Prostate gland (tissue), 2 donors: ENCODE measurements at regions not wholly inside any gene's neighbourhood (a gene's known extent, or its start where the extent isn't known, plus 50 kb on each side); places are given as distances from the start of the nearest gene placed in this dataset.

Experiments
- POLR2A ChIP-seq: fragments of 450-650 bp; IDR thresholded peaks from one replicate; pipeline ENCODE4 v1.6.1; 2016; ENCODE audit warnings: antibody characterized with exemption, mild to moderate bottlenecking
- TF ChIP-seq, protein P1 (sequence below), 4 experiments: fragments of 200-600 bp in 2 of 4; fragments of 450-650 bp in 2 of 4; sonication (generic) in 2 of 4; IDR thresholded peaks; 1 replicate in 3 of 4; 2 replicates in 1 of 4; pipeline ENCODE4 v1.5.1; 2016 to 2019; ENCODE audit warnings: antibody characterized with exemption in 4 of 4, mild to moderate bottlenecking in 2 of 4, moderate library complexity in 2 of 4

DNA sequence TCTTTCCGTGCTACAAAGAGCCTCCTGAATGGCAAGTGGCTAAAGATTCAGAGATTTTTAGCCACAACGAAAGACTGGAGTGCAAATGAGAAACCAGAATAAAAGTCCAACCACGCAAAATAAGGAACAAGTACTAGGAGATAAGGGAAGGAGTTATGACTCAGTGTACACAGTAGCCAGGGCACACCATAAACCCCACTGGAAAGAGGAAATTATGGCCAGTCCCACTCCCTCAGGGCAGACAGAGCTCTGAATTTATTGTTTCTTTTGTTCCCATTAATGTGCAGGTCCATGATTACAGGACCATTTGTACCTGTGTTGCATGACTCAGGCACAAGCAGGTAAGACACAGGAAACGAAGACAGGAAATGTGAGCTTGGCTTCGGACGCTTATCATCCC lies 150.3 kb upstream of the PREP start:
- no peak for TF ChIP-seq POLR2A
- TF ChIP-seq, protein P1, sequence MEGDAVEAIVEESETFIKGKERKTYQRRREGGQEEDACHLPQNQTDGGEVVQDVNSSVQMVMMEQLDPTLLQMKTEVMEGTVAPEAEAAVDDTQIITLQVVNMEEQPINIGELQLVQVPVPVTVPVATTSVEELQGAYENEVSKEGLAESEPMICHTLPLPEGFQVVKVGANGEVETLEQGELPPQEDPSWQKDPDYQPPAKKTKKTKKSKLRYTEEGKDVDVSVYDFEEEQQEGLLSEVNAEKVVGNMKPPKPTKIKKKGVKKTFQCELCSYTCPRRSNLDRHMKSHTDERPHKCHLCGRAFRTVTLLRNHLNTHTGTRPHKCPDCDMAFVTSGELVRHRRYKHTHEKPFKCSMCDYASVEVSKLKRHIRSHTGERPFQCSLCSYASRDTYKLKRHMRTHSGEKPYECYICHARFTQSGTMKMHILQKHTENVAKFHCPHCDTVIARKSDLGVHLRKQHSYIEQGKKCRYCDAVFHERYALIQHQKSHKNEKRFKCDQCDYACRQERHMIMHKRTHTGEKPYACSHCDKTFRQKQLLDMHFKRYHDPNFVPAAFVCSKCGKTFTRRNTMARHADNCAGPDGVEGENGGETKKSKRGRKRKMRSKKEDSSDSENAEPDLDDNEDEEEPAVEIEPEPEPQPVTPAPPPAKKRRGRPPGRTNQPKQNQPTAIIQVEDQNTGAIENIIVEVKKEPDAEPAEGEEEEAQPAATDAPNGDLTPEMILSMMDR (IDR thresholded peaks at IDR 0.05) = no peak
